ENCODE measurements at regions not wholly inside any gene's neighbourhood (a gene's known extent, or its start where the extent isn't known, plus 50 kb on each side); places are given as distances from the start of the nearest gene placed in this dataset.

DNA sequence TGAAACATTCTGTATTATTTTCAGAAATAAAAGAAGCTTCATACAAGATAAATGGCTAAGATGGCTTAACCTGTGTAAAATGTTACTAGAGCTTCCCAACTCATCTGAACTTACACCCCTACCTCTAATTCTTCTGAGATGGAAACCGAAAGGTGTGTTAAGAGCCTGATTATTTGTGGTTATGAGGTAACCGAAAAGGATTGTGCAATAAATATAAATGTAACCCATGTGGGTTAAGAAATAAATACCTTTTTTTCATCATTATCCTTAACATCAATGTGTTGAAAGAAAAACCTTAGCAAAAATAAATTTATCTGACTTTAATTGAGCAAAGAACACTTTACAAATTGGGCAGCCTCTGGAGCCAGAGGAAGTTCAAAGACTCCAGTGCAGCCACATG is 961.8 kb upstream of the SPRY2 start:
- H3K27me3 ChIP-seq = no peaks in the 10 kb centered on the region
- no peaks in the 10 kb centered on the region for H3K36me3 ChIP-seq (replicated peaks in 1 of 2)
- no peak overlapping the region for H3K4me3 ChIP-seq
- no peak overlapping the region for H3K27ac ChIP-seq
- 74 to 84% (median 80%) methylated on average over 2 of the region's 2 CpGs for WGBS, 4 donors
- H3K4me1 ChIP-seq (replicated peaks in 1 of 2) = no peaks in the 10 kb centered on the region
- TF ChIP-seq, protein P1, sequence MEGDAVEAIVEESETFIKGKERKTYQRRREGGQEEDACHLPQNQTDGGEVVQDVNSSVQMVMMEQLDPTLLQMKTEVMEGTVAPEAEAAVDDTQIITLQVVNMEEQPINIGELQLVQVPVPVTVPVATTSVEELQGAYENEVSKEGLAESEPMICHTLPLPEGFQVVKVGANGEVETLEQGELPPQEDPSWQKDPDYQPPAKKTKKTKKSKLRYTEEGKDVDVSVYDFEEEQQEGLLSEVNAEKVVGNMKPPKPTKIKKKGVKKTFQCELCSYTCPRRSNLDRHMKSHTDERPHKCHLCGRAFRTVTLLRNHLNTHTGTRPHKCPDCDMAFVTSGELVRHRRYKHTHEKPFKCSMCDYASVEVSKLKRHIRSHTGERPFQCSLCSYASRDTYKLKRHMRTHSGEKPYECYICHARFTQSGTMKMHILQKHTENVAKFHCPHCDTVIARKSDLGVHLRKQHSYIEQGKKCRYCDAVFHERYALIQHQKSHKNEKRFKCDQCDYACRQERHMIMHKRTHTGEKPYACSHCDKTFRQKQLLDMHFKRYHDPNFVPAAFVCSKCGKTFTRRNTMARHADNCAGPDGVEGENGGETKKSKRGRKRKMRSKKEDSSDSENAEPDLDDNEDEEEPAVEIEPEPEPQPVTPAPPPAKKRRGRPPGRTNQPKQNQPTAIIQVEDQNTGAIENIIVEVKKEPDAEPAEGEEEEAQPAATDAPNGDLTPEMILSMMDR (IDR thresholded peaks at IDR 0.05) = no peak
- no peak for TF ChIP-seq POLR2A (IDR thresholded peaks at IDR 0.05)
- no peaks in the 10 kb centered on the region for H3K9me3 ChIP-seq (replicated peaks in 1 of 3)
- intact Hi-C loops (cut with DNase I) = no loop called here
- no peak for DNase-seq

DNA sequence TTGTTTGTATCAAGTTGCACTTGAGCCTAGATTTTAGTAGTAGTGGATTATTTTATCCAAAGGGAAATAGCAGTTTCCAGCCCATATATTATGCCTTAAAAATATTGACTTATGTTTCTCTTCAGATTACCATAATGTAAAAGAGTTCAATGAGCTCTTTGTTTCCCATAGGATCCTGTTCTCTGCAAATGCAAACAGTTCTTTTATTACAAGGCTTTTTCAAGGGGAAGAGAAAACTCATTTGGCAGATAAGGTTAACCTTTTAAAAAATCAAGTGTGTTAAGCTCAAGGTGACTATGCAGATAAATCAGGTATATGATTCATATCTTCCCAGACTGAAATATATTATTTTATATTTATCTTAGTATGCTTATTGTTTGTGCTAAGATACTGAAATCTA is 961.2 kb upstream of the SPRY2 start:
- intact Hi-C loops (cut with DNase I) = no loop called here

DNA sequence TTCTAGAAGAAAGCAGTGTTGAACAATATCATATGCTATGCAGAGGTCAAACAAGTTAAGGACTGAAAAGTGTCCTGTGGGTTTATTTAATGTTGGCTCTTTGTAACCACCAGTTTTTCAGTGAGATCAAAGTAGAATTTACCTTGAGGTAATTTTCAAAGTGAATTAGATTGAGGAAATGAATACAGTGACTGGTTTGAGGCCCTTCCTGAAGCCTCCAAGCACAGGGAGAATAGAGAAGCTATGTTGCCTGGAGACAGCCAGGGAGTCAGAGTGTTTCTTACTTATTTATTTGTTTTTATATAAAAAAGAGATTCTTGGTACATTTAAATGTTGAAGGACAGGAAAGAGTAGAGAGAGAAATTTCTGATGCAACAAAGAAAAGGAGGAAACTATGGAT is 954.3 kb upstream of the SPRY2 start:
- DNase-seq = no peak
- H3K4me1 ChIP-seq (replicated peaks in 1 of 2) = no peaks in the 10 kb centered on the region
- intact Hi-C loops (cut with DNase I) = no loop called here

More for the DNA sequence above, 961.2 kb upstream of the SPRY2 start:
- Histone ChIP-seq H3K9me3 (replicated peaks in 1 of 3) (no peaks in the 10 kb centered on the region), H3K4me3 (no peak overlapping the region), H3K27me3 (no peaks in the 10 kb centered on the region), H3K4me1 (replicated peaks in 1 of 2) (no peaks in the 10 kb centered on the region), H3K36me3 (replicated peaks in 1 of 2) (no peaks in the 10 kb centered on the region), H3K27ac (no peak overlapping the region)
- TF ChIP-seq, protein P1 (IDR thresholded peaks at IDR 0.05) = no peak
- no peak for TF ChIP-seq POLR2A (IDR thresholded peaks at IDR 0.05)
- DNase-seq = no peak

DNA sequence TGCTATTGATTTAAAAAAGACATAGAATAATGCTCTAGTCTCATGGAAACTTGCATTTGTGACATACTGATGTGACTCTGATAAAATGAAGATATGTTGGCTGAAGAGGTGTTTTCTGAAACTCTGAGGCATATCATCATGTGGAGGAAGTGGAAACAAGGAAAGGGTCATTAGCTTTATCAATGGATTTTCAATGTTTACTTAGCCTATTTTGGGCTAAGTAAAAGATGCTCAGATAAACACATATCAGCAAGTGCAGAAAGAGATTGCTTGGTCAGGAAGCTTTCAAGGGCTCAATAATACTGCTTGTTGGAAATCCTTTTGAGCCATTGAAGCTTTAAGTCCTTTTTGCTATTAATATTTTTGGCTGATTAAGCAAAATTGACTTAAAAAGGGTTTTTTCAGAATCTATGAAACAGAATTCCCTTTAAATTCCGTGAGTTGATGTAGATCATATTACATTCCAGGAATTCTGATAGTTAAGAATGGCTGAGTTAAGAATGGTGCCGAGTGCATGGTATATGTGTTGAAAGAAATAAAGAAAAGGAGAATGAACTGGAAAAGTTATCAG is 952.8 kb upstream of the SPRY2 start:
- Histone ChIP-seq H3K36me3 (replicated peaks in 1 of 2) (no peaks in the 10 kb centered on the region), H3K4me3 (no peak overlapping the region), H3K4me1 (replicated peaks in 1 of 2) (no peaks in the 10 kb centered on the region), H3K27me3 (no peaks in the 10 kb centered on the region), H3K9me3 (replicated peaks in 1 of 3) (no peaks in the 10 kb centered on the region), H3K27ac (no peak overlapping the region)
- DNase-seq = no peak
- TF ChIP-seq POLR2A (IDR thresholded peaks at IDR 0.05) = no peak
- TF ChIP-seq, protein P1 (IDR thresholded peaks at IDR 0.05) = no peak
- WGBS, 4 donors = 39 to 54% (median 52%) methylated on average over 2 of the region's 2 CpGs
- intact Hi-C loops (cut with DNase I) = no loop called here

More for the DNA sequence above, 954.3 kb upstream of the SPRY2 start:
- H3K36me3 ChIP-seq (replicated peaks in 1 of 2) = no peaks in the 10 kb centered on the region
- TF ChIP-seq, protein P1 (IDR thresholded peaks at IDR 0.05) = no peak
- TF ChIP-seq POLR2A (IDR thresholded peaks at IDR 0.05) = no peak
- no peaks in the 10 kb centered on the region for H3K9me3 ChIP-seq (replicated peaks in 1 of 3)
- H3K4me3 ChIP-seq = no peak overlapping the region
- H3K27me3 ChIP-seq = no peaks in the 10 kb centered on the region
- no peak overlapping the region for H3K27ac ChIP-seq
